ENCODE measurements at regions not wholly inside any gene's neighbourhood (a gene's known extent, or its start where the extent isn't known, plus 50 kb on each side); places are given as distances from the start of the nearest gene placed in this dataset.

DNA sequence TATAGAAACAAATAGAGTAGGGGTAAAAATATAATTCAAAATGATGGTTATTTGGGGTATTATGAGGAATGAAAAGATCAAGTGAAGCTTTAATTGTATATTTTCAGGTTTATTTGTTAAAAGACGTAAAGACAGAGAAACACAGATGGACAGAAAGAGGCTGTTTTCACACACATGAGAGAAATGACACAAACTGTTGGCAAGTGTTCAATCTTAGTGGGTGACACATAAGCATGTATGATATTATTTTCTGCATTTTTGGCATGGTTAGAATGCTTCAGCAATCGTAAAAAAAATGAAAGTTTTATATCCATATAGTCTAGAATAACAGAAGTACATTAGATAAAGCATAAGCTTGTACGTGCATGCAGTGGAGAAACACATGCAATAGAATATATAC lies 464.4 kb upstream of the AKR1E2 start:
- DNase-seq (no peak), ATAC-seq (ENCODE audit: poor library complexity) (no peak)
- intact Hi-C loops (cut with DNase I): no loop called here

DNA sequence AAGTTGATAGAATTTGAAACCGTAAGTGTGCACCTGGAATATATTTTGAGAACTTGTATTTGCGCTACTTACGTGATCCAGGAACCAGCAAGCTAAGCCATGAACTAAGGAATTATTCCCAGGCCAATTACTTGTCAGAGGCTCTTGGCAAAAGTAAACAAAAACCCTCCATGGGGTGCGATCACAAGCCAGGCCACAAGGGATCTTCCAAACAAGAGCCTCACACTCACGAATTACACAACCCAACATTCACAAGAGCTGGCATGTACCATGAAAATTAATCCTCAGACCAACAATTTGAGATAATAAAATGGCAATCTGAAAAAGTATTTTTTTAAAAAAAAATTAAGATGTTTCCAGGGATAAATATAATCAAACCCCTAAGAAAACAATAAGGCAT lies 467.0 kb upstream of the AKR1E2 start:
- peak; percentile 43 for DNase-seq
- intact Hi-C loops (cut with DNase I): no loop called here

DNA sequence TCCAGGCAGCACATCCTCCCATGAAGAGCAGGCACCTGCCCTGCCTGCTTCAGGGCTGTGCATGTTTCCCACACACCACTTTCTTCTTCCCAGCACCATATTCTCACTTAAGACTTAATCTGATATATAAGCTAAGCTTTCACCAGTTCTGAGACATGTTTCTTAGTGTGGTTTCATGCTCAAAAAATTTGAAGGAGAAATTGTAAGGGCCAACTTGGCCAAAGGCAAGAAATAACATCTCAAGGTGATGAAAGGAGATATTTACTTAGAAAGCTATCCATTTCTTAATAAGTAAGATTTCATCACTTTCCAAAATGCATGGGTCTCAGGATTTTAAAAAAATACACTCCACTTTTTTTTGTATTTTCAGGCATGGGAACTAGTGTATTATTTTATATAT lies 468.1 kb upstream of the AKR1E2 start:
- intact Hi-C loops (cut with DNase I): no loop called here
- no peak for DNase-seq
- no peak for ATAC-seq (ENCODE audit: poor library complexity)

More for the DNA sequence above, 467.0 kb upstream of the AKR1E2 start:
- ATAC-seq (ENCODE audit: poor library complexity): peak; percentile 83

DNA sequence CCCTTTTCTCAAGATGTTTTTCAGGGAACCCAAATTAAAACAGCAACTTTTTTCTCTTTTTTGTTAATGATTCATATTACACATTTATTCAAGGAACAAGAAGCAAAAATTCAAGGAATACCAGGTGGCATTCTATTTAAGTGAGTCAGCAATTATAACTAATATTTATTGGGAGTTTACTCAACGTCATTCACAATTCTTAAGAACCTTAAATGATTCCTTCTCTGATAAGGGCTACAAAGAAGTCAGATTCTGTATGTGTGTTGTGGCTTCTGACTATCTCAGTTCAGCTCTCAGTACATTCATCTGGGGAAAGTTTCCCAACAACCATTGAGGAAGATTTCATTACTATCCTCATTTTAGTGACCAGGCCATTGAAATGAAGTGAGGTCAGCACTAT lies 470.7 kb upstream of the AKR1E2 start:
- no peak for DNase-seq
- ATAC-seq (ENCODE audit: poor library complexity): no peak
- intact Hi-C loops (cut with DNase I): no loop called here

DNA sequence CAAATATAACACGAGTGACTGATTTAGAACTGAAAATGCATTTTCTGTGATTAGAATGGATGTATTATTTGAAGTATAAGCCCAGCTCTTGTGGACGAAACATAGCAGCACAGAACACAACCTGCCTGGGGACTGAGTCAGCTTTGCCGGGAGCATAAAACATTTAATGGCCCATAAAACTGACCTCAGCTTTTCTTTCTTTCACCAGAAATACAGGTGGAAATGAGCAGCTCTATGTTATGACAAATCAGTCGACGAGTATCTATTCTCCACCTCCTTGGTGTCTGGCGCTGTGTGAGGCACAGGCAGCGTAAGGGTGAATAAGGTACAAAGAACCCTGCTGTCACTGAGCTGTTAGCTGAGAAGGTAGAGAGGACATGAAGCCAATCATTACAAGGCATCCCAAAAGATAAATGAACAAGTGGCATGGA lies 471.6 kb upstream of the AKR1E2 start:
- ATAC-seq (ENCODE audit: poor library complexity) (no peak), DNase-seq (no peak)
- intact Hi-C loops (cut with DNase I): no loop called here

DNA sequence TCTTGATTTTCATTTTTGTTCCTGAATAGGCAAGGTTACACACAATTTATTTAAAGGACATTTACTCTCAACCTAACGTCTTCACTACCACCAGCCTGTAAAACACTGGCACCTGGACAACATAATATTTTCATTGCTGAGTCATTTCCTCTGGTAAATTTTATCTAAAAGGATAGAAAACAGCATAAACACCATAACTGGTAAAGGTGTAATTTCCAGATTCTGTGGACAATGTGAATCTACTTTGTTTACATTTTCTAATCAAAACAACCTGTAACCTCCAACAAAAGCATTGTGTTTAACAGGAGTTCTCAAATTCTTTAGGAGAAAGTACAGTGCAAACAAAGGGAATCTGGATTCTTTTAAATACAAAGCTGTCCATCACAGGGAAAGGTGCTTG lies 472.0 kb upstream of the AKR1E2 start:
- no peak for ATAC-seq (ENCODE audit: poor library complexity)
- intact Hi-C loops (cut with DNase I): no loop called here
- no peak for DNase-seq

DNA sequence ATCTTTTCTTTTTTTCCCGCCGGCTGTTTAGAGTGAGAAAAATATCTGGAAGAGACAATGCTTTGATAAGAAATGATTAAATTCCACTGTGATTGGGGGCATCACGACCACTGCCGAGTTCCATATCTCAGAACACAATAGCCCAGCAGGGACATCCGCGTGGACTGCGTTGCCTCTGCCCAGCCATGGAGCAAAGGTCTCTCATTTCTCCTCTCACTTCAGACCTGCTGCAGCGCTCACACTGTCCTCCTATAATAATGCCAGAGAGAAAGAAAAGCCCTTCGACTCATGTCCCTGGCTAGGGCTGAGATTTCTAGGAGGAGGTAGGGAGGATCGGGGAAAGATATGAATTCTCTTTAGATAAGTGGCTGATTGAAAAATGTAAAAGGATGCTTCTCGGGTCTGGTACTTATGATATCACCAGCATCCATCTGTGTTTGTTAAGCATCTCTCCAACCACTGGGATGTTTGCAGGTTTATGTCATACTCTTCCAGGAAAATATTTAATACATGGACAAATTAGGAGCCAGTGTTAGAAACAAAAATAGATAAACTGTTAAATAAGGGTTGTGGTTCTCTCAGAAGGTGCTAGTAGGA lies 472.9 kb upstream of the AKR1E2 start:
- no peak for DNase-seq
- intact Hi-C loops (cut with DNase I): no loop called here
- ATAC-seq (ENCODE audit: poor library complexity): peak; percentile 25

DNA sequence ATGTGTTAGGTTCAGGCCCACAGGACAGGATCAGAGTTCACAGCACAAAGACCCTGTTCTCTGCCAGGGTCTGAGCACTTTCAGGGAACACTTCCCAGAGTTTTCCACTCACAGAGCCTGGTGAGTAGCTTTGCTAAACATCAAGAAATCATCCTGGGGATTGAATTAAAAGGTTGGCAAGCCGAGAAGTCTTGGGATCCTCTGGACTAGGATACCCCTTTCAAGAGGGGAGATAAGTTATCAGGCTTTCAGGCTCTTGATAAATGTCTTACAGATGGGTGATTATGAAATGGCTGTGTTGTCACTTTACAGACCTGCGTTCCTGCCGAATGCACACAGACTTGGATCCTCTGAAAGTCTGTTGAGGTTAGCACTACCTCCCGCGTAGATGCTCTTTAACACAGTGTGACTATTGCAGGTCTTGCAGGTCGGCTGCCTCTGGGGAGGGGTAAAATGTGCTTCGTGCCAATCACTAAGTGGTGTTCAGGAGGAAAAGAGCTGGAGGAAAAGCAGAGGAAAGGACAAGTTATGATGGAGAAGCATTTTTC lies 473.5 kb upstream of the AKR1E2 start:
- intact Hi-C loops (cut with DNase I): no loop called here
- DNase-seq: peak; percentile 45
- ATAC-seq (ENCODE audit: poor library complexity): peak; percentile 86

DNA sequence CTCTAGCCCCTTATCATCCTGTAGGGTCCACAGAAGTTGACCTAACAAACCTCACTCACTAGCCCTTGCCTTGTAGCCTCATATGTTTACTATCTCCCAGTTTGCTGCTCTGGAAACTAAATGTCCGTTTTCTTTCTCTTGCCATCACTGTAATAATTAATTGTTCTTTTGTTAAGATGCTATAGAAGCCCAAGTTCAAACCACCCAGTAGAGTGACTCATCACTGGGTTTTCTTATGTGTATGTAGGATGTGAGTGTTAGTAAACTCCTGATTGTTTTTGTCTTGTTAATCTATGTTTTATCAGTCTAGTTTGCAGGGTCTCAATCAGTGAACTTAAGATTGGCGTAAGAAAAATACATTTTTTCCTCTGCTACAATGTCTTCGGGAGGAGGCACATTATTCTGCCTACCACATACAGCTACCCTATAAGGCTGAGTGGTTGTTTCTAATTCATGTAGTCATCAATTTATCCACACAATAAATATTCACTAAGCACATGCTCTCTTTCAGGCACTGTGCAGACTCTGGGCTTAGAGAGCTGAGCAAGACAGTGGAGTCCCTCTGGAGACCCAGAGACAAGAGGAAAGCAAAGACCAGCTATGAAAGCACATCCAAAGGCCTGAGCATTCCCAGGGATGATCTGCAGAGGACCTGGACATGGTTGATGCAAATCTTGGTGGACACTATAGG lies 474.1 kb upstream of the AKR1E2 start:
- ATAC-seq (ENCODE audit: poor library complexity): peak; percentile 47
- intact Hi-C loops (cut with DNase I): no loop called here
- no peak for DNase-seq

DNA sequence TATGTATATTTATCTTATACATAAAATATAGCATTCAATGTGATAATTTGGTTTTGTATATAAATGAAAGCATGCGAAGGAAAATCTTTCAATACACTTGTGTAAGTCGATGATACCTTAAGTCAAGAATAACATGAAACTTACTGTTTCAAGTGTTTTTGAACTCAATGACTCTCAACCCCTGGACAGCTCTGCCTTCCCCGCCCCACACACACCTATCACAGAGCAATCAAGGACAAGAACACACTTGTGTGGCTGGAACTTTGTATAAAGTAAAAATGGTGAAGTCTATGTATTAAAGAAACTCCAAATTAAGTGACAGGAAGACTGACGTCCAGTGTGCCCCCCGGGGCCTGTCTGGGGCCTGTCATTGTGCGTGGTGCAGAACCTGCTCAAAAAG lies 478.6 kb upstream of the AKR1E2 start:
- ATAC-seq (ENCODE audit: poor library complexity) (no peak), DNase-seq (no peak)
- intact Hi-C loops (cut with DNase I): no loop called here

DNA sequence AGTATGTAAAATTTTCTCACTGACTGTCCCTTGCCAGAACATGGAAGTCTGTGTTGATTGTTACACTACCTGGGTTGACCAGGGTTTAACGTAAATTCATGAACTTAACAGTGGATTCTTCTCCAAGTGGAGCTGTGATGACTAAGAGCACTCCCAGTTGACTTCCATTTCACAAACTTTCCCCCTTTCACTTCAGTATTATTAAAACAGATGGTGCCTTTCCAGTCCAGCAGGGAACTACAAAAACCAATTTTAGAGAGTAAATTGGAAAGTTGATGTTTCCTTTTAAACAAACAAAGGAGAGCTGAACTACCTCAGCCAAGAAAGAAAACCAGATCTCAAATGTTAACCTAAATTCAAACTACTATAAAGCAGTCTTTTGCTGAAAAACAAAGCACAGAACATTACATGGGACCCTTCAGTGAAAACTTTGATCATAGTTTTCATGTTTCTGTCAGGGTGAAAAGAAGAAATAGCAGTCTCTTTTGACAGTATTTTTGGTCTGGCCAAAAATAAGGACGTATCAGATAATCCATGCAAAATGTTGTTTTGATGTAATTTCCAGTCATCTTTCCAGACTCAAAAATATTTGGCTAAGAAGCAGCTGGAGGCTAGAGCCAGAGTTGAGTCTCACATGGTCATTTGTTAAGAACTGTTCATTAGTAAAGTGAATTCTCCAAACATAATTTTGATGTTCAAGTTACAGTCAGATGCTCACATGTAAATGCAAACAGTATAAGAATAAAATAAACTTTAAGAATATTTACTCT lies 479.9 kb upstream of the AKR1E2 start:
- intact Hi-C loops (cut with DNase I): no loop called here
- peak; percentile 68 for ATAC-seq (ENCODE audit: poor library complexity)
- DNase-seq: no peak

DNA sequence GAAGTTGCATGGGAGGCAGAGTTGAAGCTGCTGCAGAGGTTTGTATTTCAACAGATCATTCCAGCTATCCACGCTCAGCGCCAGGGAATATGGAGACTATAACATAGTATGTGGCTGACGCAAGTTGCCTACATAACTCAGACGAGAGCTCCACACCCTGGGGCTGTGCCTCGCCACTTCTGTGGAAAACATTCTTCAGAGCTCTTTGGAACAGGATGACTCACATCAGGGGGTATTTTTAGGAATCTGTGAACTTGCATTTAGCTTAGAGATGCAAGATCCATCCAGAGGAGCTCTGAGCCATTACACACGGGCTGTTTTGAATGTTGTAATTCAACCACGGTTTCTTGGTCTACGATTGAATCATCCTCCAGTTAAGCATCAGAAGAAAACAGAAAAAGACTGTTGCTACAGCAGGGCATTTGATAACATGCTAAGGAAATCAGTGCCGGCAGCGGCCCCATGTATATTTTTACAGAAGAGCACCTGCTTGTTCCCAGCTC lies 481.5 kb upstream of the AKR1E2 start:
- peak; percentile 85 for ATAC-seq (ENCODE audit: poor library complexity)
- intact Hi-C loops (cut with DNase I): no loop called here
- DNase-seq: peak; percentile 57

DNA sequence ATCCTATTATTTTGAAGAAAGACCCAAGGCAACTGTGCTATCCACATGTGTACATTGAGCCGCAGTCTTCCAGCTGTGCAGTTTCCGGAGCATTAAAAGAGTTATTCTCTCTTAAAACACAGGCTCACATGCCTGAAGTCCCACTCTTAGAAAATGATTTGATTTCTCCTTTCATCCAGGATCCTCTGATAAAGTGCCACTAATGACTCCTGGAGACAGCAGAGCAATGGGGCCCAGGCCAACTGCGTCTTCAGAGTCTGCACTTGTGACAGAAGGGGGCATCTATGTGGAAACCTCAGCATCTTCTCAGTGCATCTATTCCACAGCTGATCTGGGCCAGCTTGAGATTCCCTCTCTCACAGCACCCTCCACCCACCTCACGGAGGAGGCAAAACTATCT lies 482.1 kb upstream of the AKR1E2 start:
- ATAC-seq (ENCODE audit: poor library complexity) (peak; percentile 26), DNase-seq (no peak)
- intact Hi-C loops (cut with DNase I): no loop called here

DNA sequence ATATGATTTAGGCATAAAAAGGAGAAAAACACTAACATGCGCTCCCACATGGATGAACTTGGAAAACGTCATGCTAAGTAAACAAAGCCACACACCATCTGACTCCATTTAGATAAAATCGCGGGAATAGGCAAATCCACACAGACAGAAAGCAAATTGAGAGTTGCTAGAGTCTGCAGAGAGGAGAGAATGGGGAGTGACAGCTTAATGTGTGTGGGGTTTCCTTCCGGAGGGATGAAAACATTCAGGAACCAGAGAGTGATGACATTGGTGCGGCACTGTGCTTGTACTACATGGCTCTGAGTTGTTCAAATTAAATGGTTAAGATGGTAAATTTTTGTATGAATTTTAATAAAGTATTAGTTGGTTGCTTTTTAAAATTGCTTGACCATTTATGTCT lies 482.9 kb upstream of the AKR1E2 start:
- no peak for ATAC-seq (ENCODE audit: poor library complexity)
- no peak for DNase-seq
- intact Hi-C loops (cut with DNase I): no loop called here

DNA sequence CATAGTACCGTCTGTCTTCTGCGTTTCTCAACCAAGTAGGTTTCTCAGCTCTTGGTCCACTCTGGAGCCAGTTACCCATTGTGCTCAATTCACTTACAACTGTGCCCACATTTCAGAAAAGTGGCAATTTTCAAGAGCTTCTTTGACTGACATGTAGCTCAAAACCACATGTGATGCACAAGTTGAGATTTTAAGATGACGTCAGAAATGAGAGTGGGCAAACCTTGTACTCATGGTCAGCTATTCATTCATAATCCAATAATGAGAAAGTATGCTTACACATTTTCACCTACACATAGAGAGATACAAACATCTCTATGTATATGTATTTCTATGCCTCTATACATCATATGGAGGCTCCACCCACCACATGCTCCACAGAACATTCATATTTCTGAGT lies 487.2 kb upstream of the AKR1E2 start:
- no peak for DNase-seq
- no peak for ATAC-seq (ENCODE audit: poor library complexity)
- intact Hi-C loops (cut with DNase I): no loop called here

DNA sequence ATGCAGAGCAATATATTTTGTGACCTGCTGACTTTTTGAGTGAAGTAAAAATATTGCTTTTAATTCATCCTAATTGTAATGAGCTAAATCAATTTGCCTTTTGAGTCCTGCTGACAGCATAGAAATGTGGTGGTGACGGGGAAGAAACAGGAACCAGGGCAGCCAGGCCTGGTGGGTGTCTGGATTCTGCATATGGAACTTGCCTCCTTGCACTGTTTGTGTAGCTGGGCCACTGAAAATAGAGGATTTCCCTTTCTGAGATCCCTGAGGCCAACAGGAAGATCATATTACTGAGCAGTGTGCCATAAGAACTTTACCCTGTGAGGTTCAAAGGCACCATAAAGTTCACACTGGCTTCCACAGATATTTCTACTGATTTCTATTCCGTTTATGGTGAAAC lies 488.4 kb upstream of the AKR1E2 start:
- DNase-seq: no peak
- intact Hi-C loops (cut with DNase I): no loop called here
- ATAC-seq (ENCODE audit: poor library complexity): no peak

DNA sequence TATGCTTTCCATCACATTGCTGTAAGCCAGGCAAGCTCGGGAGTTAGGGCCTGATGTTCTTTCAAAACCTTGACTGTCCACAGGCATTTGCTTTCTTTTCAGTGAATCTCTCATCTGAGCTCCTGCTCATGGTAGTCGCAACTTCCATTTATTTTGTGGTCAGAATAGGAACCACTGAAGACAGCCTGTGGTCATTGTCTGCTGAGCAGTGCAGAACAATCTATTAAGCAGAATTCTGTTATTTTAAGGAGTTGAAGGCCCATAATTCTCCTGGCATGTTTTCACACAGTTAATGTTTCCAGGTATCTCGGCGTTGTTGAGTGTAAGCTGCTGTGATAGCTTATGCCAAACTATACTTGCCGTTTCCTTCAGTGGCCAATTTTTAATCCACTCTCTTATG lies 491.1 kb upstream of the AKR1E2 start:
- ATAC-seq (ENCODE audit: poor library complexity): no peak
- no peak for DNase-seq
- intact Hi-C loops (cut with DNase I): no loop called here

DNA sequence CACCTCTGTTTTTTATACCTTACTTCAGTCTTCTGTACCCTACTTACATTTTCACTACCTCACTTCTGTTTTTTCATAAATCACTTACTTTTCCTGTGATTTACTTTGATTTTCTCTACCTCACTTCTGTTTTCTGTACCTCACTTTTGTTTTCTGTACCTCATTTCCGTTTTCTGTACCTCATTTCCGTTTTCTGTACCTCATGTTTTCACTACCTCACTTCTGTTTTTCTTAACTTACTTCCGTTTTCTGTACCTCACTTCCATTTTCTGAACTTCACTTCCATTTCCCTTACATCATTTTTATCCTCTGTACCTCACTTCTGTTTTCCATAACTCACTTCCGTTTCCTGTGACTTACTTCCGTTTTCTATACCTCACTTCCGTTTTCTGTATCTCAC lies 492.0 kb upstream of the AKR1E2 start:
- ATAC-seq (ENCODE audit: poor library complexity): no peak
- intact Hi-C loops (cut with DNase I): no loop called here
- no peak for DNase-seq

DNA sequence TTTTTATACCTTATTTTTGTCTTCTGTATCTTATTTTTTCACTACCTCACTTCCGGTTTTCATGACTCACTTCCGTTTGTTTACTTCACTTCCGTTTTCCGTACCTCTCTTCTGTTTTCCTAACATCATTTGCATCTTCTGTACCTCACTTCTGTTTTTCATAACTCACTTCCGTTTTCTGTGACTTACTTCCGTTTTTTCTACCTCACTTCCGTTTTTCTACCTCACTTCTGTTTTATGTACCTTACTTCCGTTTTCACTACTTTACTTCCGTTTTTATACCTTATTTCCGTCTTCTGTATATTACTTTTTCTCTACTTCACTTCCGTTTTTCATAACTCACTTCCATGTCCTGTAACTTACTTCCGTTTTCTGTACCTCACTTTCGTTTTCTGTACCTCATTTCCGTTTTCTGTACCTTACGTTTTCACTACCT lies 492.5 kb upstream of the AKR1E2 start:
- no peak for DNase-seq
- ATAC-seq (ENCODE audit: poor library complexity): no peak
- intact Hi-C loops (cut with DNase I): no loop called here
